ENCODE measurements at regions not wholly inside any gene's neighbourhood (a gene's known extent, or its start where the extent isn't known, plus 50 kb on each side); places are given as distances from the start of the nearest gene placed in this dataset.

GRCh38 chr12:126727218-126728075 lies 1539.5 kb upstream of the TMEM132C start:
- peaks cover 8% of the 10 kb centered on the region in 2 donors for H3K27me3 ChIP-seq (ENCODE audit: control insufficient read depth in 1 of 2, insufficient read depth in 2 of 2, low read length in 2 of 2)
- 6 to 14% methylated on average over 44 of the region's 44 CpGs for WGBS, 2 donors
- peaks cover 0 to 9% of the 10 kb centered on the region in 2 donors for H3K9me3 ChIP-seq (ENCODE audit: control insufficient read depth in 2 of 2, insufficient read depth in 1 of 2, low read depth in 1 of 2, low read length in 1 of 2)
- H3K4me3 ChIP-seq (ENCODE audit: low read depth in 1 of 2, low read length in 2 of 2): no peak overlapping the region
- H3K4me1 ChIP-seq (ENCODE audit: control insufficient read depth in 2 of 2, insufficient read depth in 2 of 2, low read length in 1 of 2): no peaks in the 10 kb centered on the region
- no peak overlapping the region for H3K27ac ChIP-seq (ENCODE audit: low read depth in 2 of 2, low read length in 1 of 2)
- H3K36me3 ChIP-seq (ENCODE audit: control insufficient read depth in 2 of 2, insufficient read depth in 2 of 2, low read length in 1 of 2): no peaks in the 10 kb centered on the region

GRCh38 chr12:126734296-126734695 lies 1532.7 kb upstream of the TMEM132C start:
- 63 to 66% methylated on average over 5 of the region's 5 CpGs for WGBS, 2 donors

GRCh38 chr12:126734710-126735109 lies 1532.3 kb upstream of the TMEM132C start:
- Histone ChIP-seq H3K27ac (ENCODE audit: low read depth in 2 of 2, low read length in 1 of 2) (no peak overlapping the region), H3K4me3 (ENCODE audit: low read depth in 1 of 2, low read length in 2 of 2) (no peak overlapping the region), H3K27me3 (ENCODE audit: control insufficient read depth in 1 of 2, insufficient read depth in 2 of 2, low read length in 2 of 2) (peaks cover 0 to 3% of the 10 kb centered on the region in 2 donors), H3K36me3 (ENCODE audit: control insufficient read depth in 2 of 2, insufficient read depth in 2 of 2, low read length in 1 of 2) (no peaks in the 10 kb centered on the region), H3K9me3 (ENCODE audit: control insufficient read depth in 2 of 2, insufficient read depth in 1 of 2, low read depth in 1 of 2, low read length in 1 of 2) (no peaks in the 10 kb centered on the region), H3K4me1 (ENCODE audit: control insufficient read depth in 2 of 2, insufficient read depth in 2 of 2, low read length in 1 of 2) (no peaks in the 10 kb centered on the region)
- 83 to 85% methylated on average over 8 of the region's 8 CpGs for WGBS, 2 donors

More at GRCh38 chr12:126734296-126734695, 1532.7 kb upstream of the TMEM132C start:
- no peaks in the 10 kb centered on the region for H3K4me1 ChIP-seq (ENCODE audit: control insufficient read depth in 2 of 2, insufficient read depth in 2 of 2, low read length in 1 of 2)
- H3K36me3 ChIP-seq (ENCODE audit: control insufficient read depth in 2 of 2, insufficient read depth in 2 of 2, low read length in 1 of 2): no peaks in the 10 kb centered on the region
- peaks cover 0 to 3% of the 10 kb centered on the region in 2 donors for H3K27me3 ChIP-seq (ENCODE audit: control insufficient read depth in 1 of 2, insufficient read depth in 2 of 2, low read length in 2 of 2)
- no peak overlapping the region for H3K4me3 ChIP-seq (ENCODE audit: low read depth in 1 of 2, low read length in 2 of 2)
- no peak overlapping the region for H3K27ac ChIP-seq (ENCODE audit: low read depth in 2 of 2, low read length in 1 of 2)
- no peaks in the 10 kb centered on the region for H3K9me3 ChIP-seq (ENCODE audit: control insufficient read depth in 2 of 2, insufficient read depth in 1 of 2, low read depth in 1 of 2, low read length in 1 of 2)

- WGBS, 2 donors: 79 to 80% methylated on average over 12 of the region's 12 CpGs
- Histone ChIP-seq H3K4me1 (ENCODE audit: control insufficient read depth in 2 of 2, insufficient read depth in 2 of 2, low read length in 1 of 2) (no peaks in the 10 kb centered on the region), H3K9me3 (ENCODE audit: control insufficient read depth in 2 of 2, insufficient read depth in 1 of 2, low read depth in 1 of 2, low read length in 1 of 2) (no peaks in the 10 kb centered on the region), H3K4me3 (ENCODE audit: low read depth in 1 of 2, low read length in 2 of 2) (no peak overlapping the region), H3K27ac (ENCODE audit: low read depth in 2 of 2, low read length in 1 of 2) (no peak overlapping the region), H3K27me3 (ENCODE audit: control insufficient read depth in 1 of 2, insufficient read depth in 2 of 2, low read length in 2 of 2) (no peaks in the 10 kb centered on the region), H3K36me3 (ENCODE audit: control insufficient read depth in 2 of 2, insufficient read depth in 2 of 2, low read length in 1 of 2) (no peaks in the 10 kb centered on the region)
These were observed 1525.3 kb upstream of the TMEM132C start for GRCh38 chr12:126741536-126742240.

GRCh38 chr12:126742241-126742641 lies 1524.7 kb upstream of the TMEM132C start:
- H3K36me3 ChIP-seq (ENCODE audit: control insufficient read depth in 2 of 2, insufficient read depth in 2 of 2, low read length in 1 of 2): no peaks in the 10 kb centered on the region
- H3K27me3 ChIP-seq (ENCODE audit: control insufficient read depth in 1 of 2, insufficient read depth in 2 of 2, low read length in 2 of 2): no peaks in the 10 kb centered on the region
- H3K4me3 ChIP-seq (ENCODE audit: low read depth in 1 of 2, low read length in 2 of 2): no peak overlapping the region
- no peak overlapping the region for H3K27ac ChIP-seq (ENCODE audit: low read depth in 2 of 2, low read length in 1 of 2)
- WGBS, 2 donors: 75 to 79% methylated on average over 9 of the region's 9 CpGs
- H3K9me3 ChIP-seq (ENCODE audit: control insufficient read depth in 2 of 2, insufficient read depth in 1 of 2, low read depth in 1 of 2, low read length in 1 of 2): no peaks in the 10 kb centered on the region
- H3K4me1 ChIP-seq (ENCODE audit: control insufficient read depth in 2 of 2, insufficient read depth in 2 of 2, low read length in 1 of 2): no peaks in the 10 kb centered on the region

- H3K4me3 ChIP-seq (ENCODE audit: low read depth in 1 of 2, low read length in 2 of 2): no peak overlapping the region
- H3K27me3 ChIP-seq (ENCODE audit: control insufficient read depth in 1 of 2, insufficient read depth in 2 of 2, low read length in 2 of 2): no peaks in the 10 kb centered on the region
- H3K27ac ChIP-seq (ENCODE audit: low read depth in 2 of 2, low read length in 1 of 2): no peak overlapping the region
- no peaks in the 10 kb centered on the region for H3K4me1 ChIP-seq (ENCODE audit: control insufficient read depth in 2 of 2, insufficient read depth in 2 of 2, low read length in 1 of 2)
- no peaks in the 10 kb centered on the region for H3K9me3 ChIP-seq (ENCODE audit: control insufficient read depth in 2 of 2, insufficient read depth in 1 of 2, low read depth in 1 of 2, low read length in 1 of 2)
- no peaks in the 10 kb centered on the region for H3K36me3 ChIP-seq (ENCODE audit: control insufficient read depth in 2 of 2, insufficient read depth in 2 of 2, low read length in 1 of 2)
- WGBS, 2 donors: 57 to 60% methylated on average over 11 of the region's 11 CpGs
These were observed 1519.3 kb upstream of the TMEM132C start for GRCh38 chr12:126747530-126748149.

GRCh38 chr12:126752021-126752420 lies 1514.9 kb upstream of the TMEM132C start:
- 53 to 60% methylated on average over 4 of the region's 4 CpGs for WGBS, 2 donors
- Histone ChIP-seq H3K4me3 (ENCODE audit: low read depth in 1 of 2, low read length in 2 of 2) (no peak overlapping the region), H3K36me3 (ENCODE audit: control insufficient read depth in 2 of 2, insufficient read depth in 2 of 2, low read length in 1 of 2) (no peaks in the 10 kb centered on the region), H3K27me3 (ENCODE audit: control insufficient read depth in 1 of 2, insufficient read depth in 2 of 2, low read length in 2 of 2) (no peaks in the 10 kb centered on the region), H3K27ac (ENCODE audit: low read depth in 2 of 2, low read length in 1 of 2) (no peak overlapping the region), H3K4me1 (ENCODE audit: control insufficient read depth in 2 of 2, insufficient read depth in 2 of 2, low read length in 1 of 2) (no peaks in the 10 kb centered on the region), H3K9me3 (ENCODE audit: control insufficient read depth in 2 of 2, insufficient read depth in 1 of 2, low read depth in 1 of 2, low read length in 1 of 2) (no peaks in the 10 kb centered on the region)

- no peaks in the 10 kb centered on the region for H3K27me3 ChIP-seq (ENCODE audit: control insufficient read depth in 1 of 2, insufficient read depth in 2 of 2, low read length in 2 of 2)
- no peak overlapping the region for H3K4me3 ChIP-seq (ENCODE audit: low read depth in 1 of 2, low read length in 2 of 2)
- no peaks in the 10 kb centered on the region for H3K4me1 ChIP-seq (ENCODE audit: control insufficient read depth in 2 of 2, insufficient read depth in 2 of 2, low read length in 1 of 2)
- whole genome bisulfite sequencing, 2 donors: 78 to 85% methylated on average over 2 of the region's 2 CpGs
- H3K9me3 ChIP-seq (ENCODE audit: control insufficient read depth in 2 of 2, insufficient read depth in 1 of 2, low read depth in 1 of 2, low read length in 1 of 2): no peaks in the 10 kb centered on the region
- no peaks in the 10 kb centered on the region for H3K36me3 ChIP-seq (ENCODE audit: control insufficient read depth in 2 of 2, insufficient read depth in 2 of 2, low read length in 1 of 2)
- no peak overlapping the region for H3K27ac ChIP-seq (ENCODE audit: low read depth in 2 of 2, low read length in 1 of 2)
These were observed 1509.6 kb upstream of the TMEM132C start for GRCh38 chr12:126757326-126757725.

GRCh38 chr12:126760092-126760491 lies 1506.9 kb upstream of the TMEM132C start:
- no peaks in the 10 kb centered on the region for H3K36me3 ChIP-seq (ENCODE audit: control insufficient read depth in 2 of 2, insufficient read depth in 2 of 2, low read length in 1 of 2)
- no peak overlapping the region for H3K4me3 ChIP-seq (ENCODE audit: low read depth in 1 of 2, low read length in 2 of 2)
- no peaks in the 10 kb centered on the region for H3K4me1 ChIP-seq (ENCODE audit: control insufficient read depth in 2 of 2, insufficient read depth in 2 of 2, low read length in 1 of 2)
- WGBS, 2 donors: 64 to 78% methylated on average over 3 of the region's 3 CpGs
- H3K9me3 ChIP-seq (ENCODE audit: control insufficient read depth in 2 of 2, insufficient read depth in 1 of 2, low read depth in 1 of 2, low read length in 1 of 2): peaks cover 6 to 10% of the 10 kb centered on the region in 2 donors
- no peaks in the 10 kb centered on the region for H3K27me3 ChIP-seq (ENCODE audit: control insufficient read depth in 1 of 2, insufficient read depth in 2 of 2, low read length in 2 of 2)
- H3K27ac ChIP-seq (ENCODE audit: low read depth in 2 of 2, low read length in 1 of 2): no peak overlapping the region
